Right cardiac atrium (tissue), 5 donors: ENCODE measurements at regions not wholly inside any gene's neighbourhood (a gene's known extent, or its start where the extent isn't known, plus 50 kb on each side); places are given as distances from the start of the nearest gene placed in this dataset.

Source experiments
- ATAC-seq, 2 donors: fragments of 200-7000 bp; cut with Tn5 transposase; one replicate each; pipeline versions ENCODE4 v1.8.0 to v1.9.1; 2020; ENCODE audit warnings: moderate library complexity in 2 of 2, mild to moderate bottlenecking in 1 of 2
- DNase-seq, 3 donors: peaks; one replicate each; pipeline ENCODE4 v3.0.0-alpha.2; 2020
- H3K27ac ChIP-seq: one replicate; pipeline ENCODE4 v1.5.1; 2013; ENCODE audit warnings: mild to moderate bottlenecking, low read length, control low read depth, moderate library complexity
- H3K27me3 ChIP-seq: one replicate; pipeline ENCODE4 v1.6.1; 2013; ENCODE audit not compliant: control insufficient read depth, insufficient read depth
- H3K4me1 ChIP-seq: one replicate; pipeline ENCODE4 v1.6.1; 2013; ENCODE audit warnings: low read length; ENCODE audit not compliant: control insufficient read depth, insufficient read depth
- H3K4me3 ChIP-seq: one replicate; pipeline ENCODE4 v1.5.1; 2013; ENCODE audit warnings: low read length, control low read depth
- H3K9me3 ChIP-seq: one replicate; pipeline ENCODE4 v1.6.1; 2013; ENCODE audit warnings: low read length; ENCODE audit not compliant: control insufficient read depth
- WGBS: extraction: QIAGEN DNeasy Blood & Tissue Kit; methylation state at CpG from one replicate; pipeline ENCODE4 v1.1.7; 2013; 5-methylcytosine and 5-hydroxymethylcytosine counted together
- intact Hi-C, 4 donors: fragments of 100-400 bp; cut with DNase I; formaldehyde crosslinking; loops; one replicate each; pipeline versions ENCODE4 v1.11.0 to v1.14.0; 2022 to 2023
- donor health status: healthy with polysubstance abuse.
- donor health status: DM: no; HTN: yes; CAD: no.
- donor health status: DM: no; HTN: no; CAD: no.
- donor health status: DM: no; HTN: yes; CAD: no; lungs with severe emphysema.
- donor health status: DM: yes; HTN: yes; CAD: no.

DNA sequence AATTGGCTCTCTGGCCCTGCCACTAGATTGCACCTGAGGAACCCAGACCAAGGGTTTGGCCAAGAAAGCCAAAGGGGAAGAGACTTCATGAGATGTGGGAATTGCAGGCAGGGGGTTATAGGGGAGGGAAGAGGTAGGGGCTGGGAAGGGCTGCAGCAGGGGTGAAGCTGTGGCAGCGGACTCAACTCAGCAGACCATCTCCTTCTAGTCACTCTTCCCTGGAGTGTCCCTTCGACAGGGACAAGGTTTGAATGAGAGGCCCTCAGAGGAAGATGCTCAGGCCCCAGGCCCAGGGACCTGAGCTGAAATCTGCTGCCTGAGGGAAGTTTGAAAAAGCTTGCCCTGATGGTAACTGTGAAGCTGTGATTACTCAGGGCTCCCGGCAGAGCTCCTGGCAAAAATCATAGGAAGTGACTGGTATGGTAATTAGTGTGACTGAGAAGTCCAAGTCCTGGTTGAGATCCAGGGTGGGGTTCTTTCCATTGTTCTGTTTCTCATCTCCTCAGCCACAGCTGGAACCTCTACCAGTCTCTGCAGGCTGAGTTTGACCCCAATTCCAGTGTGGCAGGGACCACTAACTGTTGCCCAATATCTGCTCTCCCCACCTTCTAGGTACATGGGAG, 300.9 kb downstream of the CYP26B1 start:
- Histone ChIP-seq H3K27ac (no peak overlapping the region), H3K27me3 (no peaks in the 10 kb centered on the region), H3K4me3 (no peak overlapping the region), H3K4me1 (peaks cover 4% of the 10 kb centered on the region), H3K9me3 (no peaks in the 10 kb centered on the region)
- no peak for DNase-seq
- intact Hi-C loops, result no loop called here
- peak in 1 of 2 donors; percentile 72 for ATAC-seq
- 74% methylated on average over 3 of the region's 3 CpGs for WGBS

DNA sequence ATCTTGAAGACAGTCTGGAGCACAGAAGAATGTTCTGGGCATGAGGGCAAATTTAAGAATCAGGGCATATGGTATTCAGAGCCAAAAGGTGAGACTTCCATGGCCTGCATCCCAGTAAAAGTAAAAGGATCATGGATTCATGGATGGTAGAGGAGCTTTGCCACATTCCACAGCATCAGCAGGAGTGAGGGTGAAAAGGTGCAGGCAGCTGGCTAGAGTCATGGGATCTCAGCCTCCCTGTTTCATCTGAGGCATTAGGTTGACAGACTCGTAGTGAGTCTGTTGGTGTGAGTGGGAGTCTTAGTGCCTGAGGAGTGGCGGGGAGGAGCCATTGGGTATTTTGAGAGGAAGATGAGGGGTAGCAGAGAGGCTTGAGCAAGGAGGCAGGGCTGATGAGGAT, 301.6 kb downstream of the CYP26B1 start:
- H3K27ac ChIP-seq, result no peak overlapping the region
- DNase-seq, result no peak
- ATAC-seq, result no peak
- H3K4me1 ChIP-seq, result no peaks in the 10 kb centered on the region
- no peak overlapping the region for H3K4me3 ChIP-seq
- 90% methylated on average over 2 of the region's 2 CpGs for WGBS
- H3K9me3 ChIP-seq, result no peaks in the 10 kb centered on the region
- H3K27me3 ChIP-seq, result no peaks in the 10 kb centered on the region
- intact Hi-C loops, result no loop called here

DNA sequence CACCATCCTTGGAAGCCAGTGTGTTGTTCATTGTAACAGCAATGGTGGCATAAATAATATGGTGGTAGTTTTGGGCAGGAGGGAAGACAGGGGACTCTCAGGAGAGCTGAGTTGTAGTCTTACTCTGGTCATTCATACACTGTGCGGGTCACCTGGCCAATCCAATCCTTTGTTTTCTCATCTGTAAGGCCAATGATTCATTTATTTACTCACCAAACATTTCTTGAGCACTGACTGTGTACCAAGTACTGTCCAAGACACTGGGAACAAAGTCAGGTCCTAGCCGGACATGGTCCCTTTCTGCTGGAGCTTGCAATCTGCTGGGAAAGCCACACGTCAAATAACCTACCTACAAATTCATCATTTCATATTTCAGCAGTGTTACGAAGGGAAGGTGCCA, 302.7 kb downstream of the CYP26B1 start:
- H3K4me1 ChIP-seq, result no peaks in the 10 kb centered on the region
- no peaks in the 10 kb centered on the region for H3K9me3 ChIP-seq
- H3K4me3 ChIP-seq, result no peak overlapping the region
- intact Hi-C loops, result no loop called here
- WGBS, result 96% methylated on average over 4 of the region's 4 CpGs
- no peak overlapping the region for H3K27ac ChIP-seq
- no peaks in the 10 kb centered on the region for H3K27me3 ChIP-seq
- no peak for DNase-seq
- ATAC-seq, result no peak

DNA sequence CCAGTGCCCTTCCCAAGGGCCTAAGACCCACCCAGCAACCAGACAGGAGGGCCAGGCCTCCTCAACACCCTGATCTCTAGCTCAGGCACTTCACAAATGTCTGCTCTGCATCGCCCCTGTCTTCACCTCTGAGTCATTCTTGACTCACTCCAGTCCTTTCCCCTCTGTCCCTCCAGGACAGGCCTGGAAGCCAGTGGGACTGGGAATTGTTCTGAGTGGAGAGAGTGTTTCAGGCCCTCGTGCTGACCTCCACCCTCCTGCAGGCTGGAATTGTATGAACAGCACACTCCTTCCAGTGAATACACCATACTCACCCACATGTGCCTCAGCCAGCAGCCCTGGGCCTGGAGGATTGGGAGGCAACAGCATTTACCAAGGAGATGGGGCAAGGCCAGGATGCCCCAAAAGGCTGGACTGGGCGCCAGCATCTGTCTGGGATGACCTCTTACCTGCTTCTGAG, 304.2 kb downstream of the CYP26B1 start:
- peak; percentile 67 to 75 (median 73) for DNase-seq
- H3K9me3 ChIP-seq, result no peaks in the 10 kb centered on the region
- intact Hi-C loops, result no loop called here
- H3K27ac ChIP-seq, result no peak overlapping the region
- 71% methylated on average over 3 of the region's 3 CpGs for WGBS
- H3K27me3 ChIP-seq, result no peaks in the 10 kb centered on the region
- no peaks in the 10 kb centered on the region for H3K4me1 ChIP-seq
- no peak overlapping the region for H3K4me3 ChIP-seq
- ATAC-seq, result peak; percentile 85 to 90

DNA sequence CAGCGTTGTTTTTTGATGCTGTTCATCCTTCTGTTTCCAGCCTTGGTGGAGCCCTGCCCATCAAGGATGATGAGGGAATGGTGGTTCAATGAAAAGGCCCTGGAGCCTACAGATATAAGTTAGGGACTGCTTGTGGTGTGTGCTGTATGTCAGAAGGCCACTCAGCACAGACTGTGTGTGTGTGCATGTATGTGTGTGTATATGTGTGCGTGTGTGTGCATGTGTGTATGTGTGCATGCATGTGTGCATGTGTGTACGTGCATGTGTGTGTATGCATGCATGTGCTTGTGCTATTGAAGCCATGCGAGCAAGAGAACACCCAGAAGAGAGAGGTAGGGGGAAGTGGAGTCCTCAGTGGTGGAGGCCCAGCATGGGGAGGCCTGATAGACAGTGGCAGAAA, 304.9 kb downstream of the CYP26B1 start:
- Histone ChIP-seq H3K9me3 (no peaks in the 10 kb centered on the region), H3K4me3 (no peak overlapping the region), H3K4me1 (no peaks in the 10 kb centered on the region), H3K27ac (no peak overlapping the region), H3K27me3 (no peaks in the 10 kb centered on the region)
- 96% methylated on average over 4 of the region's 4 CpGs for WGBS
- no peak for DNase-seq
- intact Hi-C loops, result no loop called here
- no peak for ATAC-seq

DNA sequence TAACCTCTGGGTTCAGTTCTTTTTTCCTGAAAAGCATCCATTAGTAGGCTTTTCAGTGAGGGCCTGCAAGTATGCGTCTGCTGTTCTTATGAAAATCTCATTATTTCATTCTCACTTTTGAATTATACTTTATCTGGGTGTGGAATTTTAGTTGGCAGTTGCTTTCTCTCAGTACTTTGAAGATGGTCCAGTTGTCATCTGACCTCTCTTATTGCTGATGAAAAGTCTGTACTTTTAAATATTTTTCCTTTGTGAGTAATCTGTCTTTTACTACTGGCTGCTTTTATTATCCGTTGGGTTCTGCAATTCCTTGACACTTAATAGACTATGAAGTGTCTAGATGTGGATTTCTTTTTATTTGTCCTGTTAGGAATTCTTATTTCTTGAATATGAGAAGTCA, 307.8 kb downstream of the CYP26B1 start:
- H3K4me1 ChIP-seq, result no peaks in the 10 kb centered on the region
- 62% methylated on average over 2 of the region's 2 CpGs for WGBS
- intact Hi-C loops, result no loop called here
- no peaks in the 10 kb centered on the region for H3K9me3 ChIP-seq
- H3K27ac ChIP-seq, result no peak overlapping the region
- no peaks in the 10 kb centered on the region for H3K27me3 ChIP-seq
- ATAC-seq (no peak), DNase-seq (no peak)
- H3K4me3 ChIP-seq, result no peak overlapping the region

DNA sequence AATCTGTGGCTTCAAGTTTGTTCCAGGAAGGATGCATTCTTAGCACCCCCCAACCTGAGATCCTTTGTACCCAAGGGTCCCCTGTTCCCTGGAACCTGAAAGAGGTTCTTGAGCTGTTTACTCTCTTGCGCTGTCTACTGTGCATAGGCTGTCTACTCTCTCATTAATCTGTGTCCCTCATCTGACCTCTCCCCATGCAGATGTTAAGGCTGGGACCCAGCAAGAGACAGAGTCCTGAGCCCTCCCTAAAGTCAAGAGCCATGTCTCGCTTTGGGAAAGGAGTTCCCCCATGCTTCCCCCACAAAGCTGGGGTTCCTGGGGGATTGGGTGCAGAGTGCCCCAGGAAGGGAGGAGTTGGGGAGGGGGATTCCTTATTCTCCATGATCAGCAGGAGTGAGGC, 312.9 kb downstream of the CYP26B1 start:
- H3K4me1 ChIP-seq, result peaks cover 12% of the 10 kb centered on the region
- H3K27me3 ChIP-seq, result no peaks in the 10 kb centered on the region
- 93% methylated on average over 2 of the region's 2 CpGs for WGBS
- no peak for DNase-seq
- ATAC-seq, result no peak
- intact Hi-C loops, result no loop called here
- H3K9me3 ChIP-seq, result no peaks in the 10 kb centered on the region
- H3K27ac ChIP-seq, result no peak overlapping the region
- no peak overlapping the region for H3K4me3 ChIP-seq

DNA sequence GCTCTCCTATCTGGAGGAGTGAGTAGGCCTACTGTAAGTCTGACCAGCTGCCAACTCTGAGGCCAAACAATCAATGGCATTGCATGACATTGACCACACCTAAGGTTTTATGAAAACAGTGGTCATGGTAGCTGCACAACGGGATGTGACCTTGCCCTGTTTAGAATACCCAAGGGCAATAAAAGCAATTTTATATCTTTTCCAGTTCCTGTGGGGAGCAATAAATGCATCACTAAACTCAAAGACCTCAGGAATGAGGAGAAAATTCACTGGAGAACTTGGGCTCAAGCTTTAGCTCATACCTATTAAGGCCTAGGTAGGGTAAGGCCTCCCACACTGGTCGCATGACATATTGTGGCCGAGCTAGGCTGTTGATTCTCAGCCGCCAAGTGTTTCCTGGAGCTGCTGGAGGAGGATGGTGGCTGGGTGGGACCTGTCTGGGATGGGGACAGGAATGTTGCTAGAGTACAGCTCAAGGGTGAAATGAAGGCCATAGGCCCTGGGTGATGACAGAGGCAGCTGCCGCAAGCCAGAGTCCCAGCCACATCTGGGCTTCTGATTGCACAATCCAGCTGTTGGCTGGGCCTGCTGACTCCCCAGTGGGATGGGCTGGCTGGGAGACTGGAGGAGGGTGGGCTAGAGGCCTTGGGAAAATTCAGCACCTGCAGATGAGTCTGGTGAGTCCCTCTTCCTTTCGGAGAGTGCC, 313.7 kb downstream of the CYP26B1 start:
- Histone ChIP-seq H3K9me3 (no peaks in the 10 kb centered on the region), H3K27ac (no peak overlapping the region), H3K4me3 (no peak overlapping the region), H3K27me3 (no peaks in the 10 kb centered on the region), H3K4me1 (peaks cover 12% of the 10 kb centered on the region)
- WGBS, result 63% methylated on average over 6 of the region's 6 CpGs
- intact Hi-C loops, result no loop called here
- DNase-seq (peak; percentile 83 to 92 (median 89)), ATAC-seq (peak; percentile 93 to 96)

DNA sequence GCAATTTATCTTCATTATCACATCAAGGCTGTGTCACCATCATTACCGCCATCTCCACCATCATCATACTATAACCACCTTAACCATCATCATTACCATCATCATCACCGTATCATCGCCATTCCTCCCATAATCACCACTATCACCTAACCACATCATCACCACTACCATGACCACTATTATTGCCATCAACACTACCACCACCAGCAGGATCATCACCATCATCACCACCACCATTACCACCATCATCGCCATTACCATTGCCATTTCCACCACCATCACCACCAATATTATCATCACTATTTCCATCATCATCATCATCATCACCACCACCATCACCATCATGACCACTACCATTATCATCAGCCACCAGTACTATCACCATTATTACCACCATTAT, 314.4 kb downstream of the CYP26B1 start:
- H3K27ac ChIP-seq, result no peak overlapping the region
- H3K27me3 ChIP-seq, result no peaks in the 10 kb centered on the region
- H3K4me3 ChIP-seq, result no peak overlapping the region
- 89% methylated on average over 4 of the region's 4 CpGs for WGBS
- H3K9me3 ChIP-seq, result no peaks in the 10 kb centered on the region
- ATAC-seq, result no peak
- H3K4me1 ChIP-seq, result peaks cover 12% of the 10 kb centered on the region
- intact Hi-C loops, result no loop called here
- no peak for DNase-seq

DNA sequence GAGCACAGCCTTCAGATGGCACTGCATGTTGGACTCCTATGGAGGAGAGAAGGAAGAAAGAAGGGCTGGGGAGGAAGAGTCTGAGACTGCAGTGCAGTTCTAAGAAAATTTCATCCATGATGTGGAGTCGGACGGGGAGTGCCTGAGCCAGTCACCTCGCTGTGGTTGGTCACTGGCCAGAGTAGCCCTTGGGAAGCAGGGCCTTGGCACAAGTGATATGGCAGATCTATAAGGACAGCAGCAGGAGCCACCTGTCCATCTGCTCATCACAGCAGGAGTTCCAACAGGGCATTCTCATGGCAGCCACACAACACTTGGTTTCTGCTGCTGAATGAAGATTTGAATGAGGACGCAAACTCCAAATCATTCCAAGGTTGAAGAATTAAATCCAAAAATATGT, 314.8 kb downstream of the CYP26B1 start:
- no peaks in the 10 kb centered on the region for H3K9me3 ChIP-seq
- DNase-seq (no peak), ATAC-seq (no peak)
- H3K27ac ChIP-seq, result no peak overlapping the region
- H3K27me3 ChIP-seq, result no peaks in the 10 kb centered on the region
- intact Hi-C loops, result no loop called here
- H3K4me3 ChIP-seq, result no peak overlapping the region
- 96% methylated on average over 4 of the region's 4 CpGs for WGBS
- peaks cover 12% of the 10 kb centered on the region for H3K4me1 ChIP-seq

DNA sequence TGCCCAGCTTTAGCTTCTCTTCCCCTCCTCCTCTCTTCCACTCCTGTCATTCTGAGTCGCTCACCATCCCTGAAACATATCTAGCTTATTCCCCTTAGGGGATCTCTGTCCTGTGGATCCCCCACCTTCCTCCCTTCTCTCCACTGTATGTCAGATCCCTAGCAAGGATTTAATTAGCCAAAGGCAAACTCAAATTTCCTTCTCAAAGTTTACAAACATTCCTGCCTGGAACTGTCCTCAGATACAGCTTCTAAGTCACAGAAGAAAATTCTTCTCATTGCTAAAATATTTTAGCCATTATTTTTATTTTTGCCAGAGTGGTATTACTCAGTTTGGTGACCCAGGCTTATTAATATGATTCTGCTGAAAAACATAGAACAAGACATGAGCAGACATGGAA, 315.3 kb downstream of the CYP26B1 start:
- no peaks in the 10 kb centered on the region for H3K9me3 ChIP-seq
- WGBS, result 93% methylated on average over 1 of the region's 1 CpG
- no peak overlapping the region for H3K4me3 ChIP-seq
- intact Hi-C loops, result no loop called here
- H3K27ac ChIP-seq, result no peak overlapping the region
- no peak for DNase-seq
- H3K4me1 ChIP-seq, result peaks cover 12% of the 10 kb centered on the region
- no peaks in the 10 kb centered on the region for H3K27me3 ChIP-seq
- no peak for ATAC-seq
